Lower leg skin (tissue), 3 donors: ENCODE measurements at regions not wholly inside any gene's neighbourhood (a gene's known extent, or its start where the extent isn't known, plus 50 kb on each side); places are given as distances from the start of the nearest gene placed in this dataset.

Experiments used
- CTCF ChIP-seq, 3 donors: fragments of 450-650 bp; IDR thresholded peaks; one replicate each; pipeline ENCODE4 v1.5.1; 2016; ENCODE audit warnings: antibody characterized with exemption in 3 of 3, mild to moderate bottlenecking in 3 of 3, moderate library complexity in 2 of 3
- POLR2A ChIP-seq, 2 donors: fragments of 450-650 bp; IDR thresholded peaks; one replicate each; pipeline ENCODE4 v1.6.1; 2016 to 2017; ENCODE audit warnings: antibody characterized with exemption in 2 of 2, mild to moderate bottlenecking in 1 of 2, moderate library complexity in 1 of 2

- no peak for TF ChIP-seq CTCF (IDR thresholded peaks at IDR 0.05)
- TF ChIP-seq POLR2A (IDR thresholded peaks at IDR 0.05), result no peak
These were observed 541.4 kb upstream of the MIR17HG start for GRCh38 chr13:90806016-90806615.
